H4 (cell line): ENCODE measurements at regions not wholly inside any gene's neighbourhood (a gene's known extent, or its start where the extent isn't known, plus 50 kb on each side); places are given as distances from the start of the nearest gene placed in this dataset.
"Not testable (repeated sequence)": the region's sequence is repeated elsewhere in the genome, so short reads cannot be mapped to it uniquely, and the experiment has no call there.

Experiments used
- DNase-seq: peaks from one replicate; pipeline ENCODE4 v3.0.0-alpha.2; 2015; ENCODE audit warnings: low spot score

DNA sequence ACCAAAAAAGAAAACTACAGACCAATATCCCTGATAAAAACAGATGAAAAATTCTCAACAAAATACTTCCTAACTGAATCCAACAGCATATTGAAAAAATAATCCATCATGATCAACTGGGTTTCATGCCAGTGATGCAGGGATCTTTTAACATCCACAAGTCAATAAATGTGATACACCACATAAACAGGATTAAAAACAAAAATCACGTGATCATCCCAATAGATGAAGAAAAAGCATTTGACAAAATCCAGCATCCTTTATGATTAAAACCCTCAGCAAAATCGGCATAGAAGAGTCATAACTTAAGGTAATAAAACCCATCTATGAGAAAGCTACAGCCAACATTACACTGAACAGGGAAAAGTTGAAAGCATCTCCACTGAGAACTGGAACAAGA is 107.5 kb downstream of the DCLK3 start:
- DNase-seq, result no peak

GRCh38 chr3:36653095-36653494 is 111.3 kb downstream of the DCLK3 start:
- DNase-seq, result no peak

GRCh38 chr3:36652104-36652503 is 112.2 kb downstream of the DCLK3 start:
- no peak for DNase-seq

GRCh38 chr3:36650271-36650671 is 114.1 kb downstream of the DCLK3 start:
- no peak for DNase-seq

- no peak for DNase-seq
Observed at GRCh38 chr3:36649125-36649524, 115.2 kb downstream of the DCLK3 start.

DNA sequence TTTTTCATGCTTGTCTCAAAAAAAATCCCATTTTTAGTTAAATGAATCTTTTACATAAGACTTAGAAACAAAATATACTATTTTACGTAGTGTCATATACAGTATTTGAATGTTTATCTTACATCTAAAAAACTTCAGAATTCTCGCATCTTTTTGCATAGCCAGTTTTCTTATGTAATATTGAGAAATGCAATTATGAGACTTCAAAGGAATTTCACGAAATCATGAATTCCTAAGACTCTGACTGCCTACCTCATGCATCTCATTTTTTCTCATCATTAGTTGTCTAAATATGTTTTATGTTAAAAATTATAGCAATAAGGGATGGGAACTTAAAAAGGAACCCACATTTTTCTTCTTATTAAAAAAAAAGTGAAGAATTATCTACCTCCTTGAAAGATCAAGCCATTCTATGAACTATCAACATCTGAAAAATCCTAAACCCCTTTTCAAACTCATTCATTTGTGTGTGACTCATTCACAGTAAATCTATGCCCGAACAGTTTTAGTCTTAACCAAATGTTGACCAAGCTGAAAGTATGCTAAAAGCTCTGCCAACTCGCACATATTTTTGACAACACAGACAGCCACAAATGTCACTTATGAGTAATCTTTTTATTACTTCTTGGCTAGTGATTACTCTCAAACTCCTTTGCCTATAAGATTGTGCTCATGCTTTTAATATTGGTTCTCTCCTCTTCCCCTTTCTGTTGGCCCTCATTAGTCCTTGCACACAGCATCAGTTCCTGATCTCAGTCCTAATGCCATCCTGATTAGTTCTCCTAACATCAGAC is 115.9 kb downstream of the DCLK3 start:
- peak; percentile 6 for DNase-seq

DNA sequence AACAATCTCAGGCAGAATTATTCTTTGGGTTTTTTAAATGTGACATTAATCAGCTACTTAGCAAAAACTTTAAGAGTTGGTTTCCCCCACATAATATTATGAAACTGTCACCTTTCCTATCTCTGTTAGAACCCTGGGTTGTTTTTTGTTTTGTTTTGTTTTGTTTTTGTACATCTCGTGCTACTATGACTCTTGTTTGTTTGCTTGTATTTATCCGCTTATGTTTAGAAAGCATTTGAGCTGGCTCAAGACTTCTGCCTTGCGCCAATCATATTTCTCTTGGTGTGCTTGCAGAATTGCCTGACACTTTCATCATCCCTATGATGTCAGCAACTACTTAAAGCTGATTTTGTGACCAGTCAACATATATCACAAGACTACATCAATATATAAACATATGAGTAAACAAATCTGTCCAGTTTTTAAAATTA is 116.9 kb downstream of the DCLK3 start:
- DNase-seq, result no peak

GRCh38 chr3:36643192-36643591 is 121.2 kb downstream of the DCLK3 start:
- no peak for DNase-seq

DNA sequence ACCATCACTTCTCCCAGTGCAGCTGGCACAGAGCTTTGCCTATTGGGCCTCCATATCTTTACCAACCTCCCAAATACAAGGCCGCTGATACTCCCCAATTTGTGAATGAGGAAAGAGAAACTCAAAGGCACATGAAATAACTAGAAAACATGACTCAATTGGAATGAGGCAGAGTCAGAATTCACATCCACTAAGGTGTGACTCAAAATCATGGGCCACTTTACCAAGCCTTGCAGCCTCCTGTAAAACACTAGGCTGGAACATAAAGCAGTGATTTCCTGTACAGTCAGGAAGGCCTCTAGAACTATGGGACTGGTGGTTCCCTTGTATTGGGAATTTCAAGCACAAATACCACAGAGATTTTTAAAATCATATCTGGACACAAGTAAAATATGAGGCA is 128.6 kb downstream of the DCLK3 start:
- no peak for DNase-seq

DNA sequence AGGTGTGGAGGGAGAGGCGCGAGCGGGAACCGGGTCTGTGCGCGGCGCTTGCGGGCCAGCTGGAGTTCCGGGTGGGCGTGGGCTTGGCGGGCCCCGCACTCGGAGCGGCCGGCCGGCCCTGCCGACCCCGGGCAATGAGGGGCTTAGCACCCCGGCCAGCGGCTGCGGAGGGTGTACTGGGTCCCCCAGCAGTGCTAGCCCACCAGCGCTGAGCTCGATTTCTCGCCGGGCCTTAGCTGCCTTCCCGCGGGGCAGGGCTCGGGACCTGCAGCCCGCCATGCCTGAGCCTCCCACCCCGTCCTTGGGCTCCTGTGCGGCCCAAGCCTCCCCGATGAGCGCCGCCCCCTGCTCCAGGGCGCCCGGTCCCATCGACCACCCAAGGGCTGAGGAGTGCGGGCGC is 130.5 kb downstream of the DCLK3 start:
- not testable (repeated sequence) for DNase-seq

DNA sequence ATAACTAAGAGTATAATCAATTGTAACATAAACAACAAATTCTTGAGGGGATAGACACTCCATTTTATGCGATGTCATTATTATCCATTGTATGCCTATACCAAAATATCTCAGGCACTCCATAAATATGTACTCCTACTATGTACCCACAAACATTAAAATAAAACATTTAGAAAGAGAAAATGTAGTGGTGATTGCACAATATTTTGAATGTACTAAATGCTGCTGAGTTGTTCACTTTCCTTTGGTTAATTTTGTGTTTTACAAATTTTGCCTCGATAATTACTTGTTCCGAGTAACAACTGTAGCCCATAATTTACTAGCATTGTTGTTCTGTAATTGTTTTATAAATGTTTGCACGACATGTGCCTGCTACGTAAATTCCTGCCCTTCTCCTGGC is 131.3 kb downstream of the DCLK3 start:
- DNase-seq, result no peak

GRCh38 chr3:36631549-36631948 is 132.8 kb downstream of the DCLK3 start:
- no peak for DNase-seq

- no peak for DNase-seq
Observed at GRCh38 chr3:36615861-36616260, 148.5 kb downstream of the DCLK3 start.

GRCh38 chr3:36606871-36607765 is 157.2 kb downstream of the DCLK3 start:
- no peak for DNase-seq

GRCh38 chr3:36603423-36603822 is 160.9 kb downstream of the DCLK3 start:
- DNase-seq, result no peak

GRCh38 chr3:36600404-36600803 is 163.9 kb downstream of the DCLK3 start:
- DNase-seq, result no peak
